ENCODE measurements at regions not wholly inside any gene's neighbourhood (a gene's known extent, or its start where the extent isn't known, plus 50 kb on each side); places are given as distances from the start of the nearest gene placed in this dataset.

DNA sequence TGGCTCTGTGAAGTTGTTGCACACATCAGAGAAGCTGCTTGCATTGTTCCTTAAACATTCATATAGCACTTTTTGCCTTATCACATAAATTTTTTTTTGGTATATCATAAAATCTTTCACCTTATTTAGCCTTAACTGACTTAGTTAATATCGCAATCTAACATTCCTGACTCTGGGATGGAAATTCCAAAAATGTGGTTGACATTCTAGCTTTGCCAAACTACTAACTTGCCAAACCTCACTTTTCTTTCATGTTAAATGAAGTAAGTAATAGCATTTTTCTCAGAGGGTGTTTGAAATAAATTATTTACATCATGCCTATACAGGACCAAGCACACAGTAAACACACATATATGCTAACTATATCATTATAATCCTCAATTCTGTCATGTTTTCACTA, 736.9 kb upstream of the PCDH9 start:
- DNase-seq (ENCODE audit: low spot score), result no peak
- intact Hi-C loops (cut with micrococcal nuclease; ENCODE audit: unreplicated experiment), result no loop called here
- no peak overlapping the region for H3K4me3 ChIP-seq (ENCODE audit: low read depth, low read length, poor library complexity, severe bottlenecking)
- H3K9me3 ChIP-seq (ENCODE audit: low read depth, low read length, poor library complexity, severe bottlenecking), result no peaks in the 10 kb centered on the region
- CTCF ChIA-PET, result no interaction called here
- no peak overlapping the region for H3K27ac ChIP-seq (ENCODE audit: low read depth, low read length, poor library complexity, severe bottlenecking)
- H3K4me1 ChIP-seq (ENCODE audit: insufficient read depth, low read length, poor library complexity, severe bottlenecking), result no peaks in the 10 kb centered on the region
- POLR2A ChIA-PET (ENCODE audit: low non-redundant PET), result no interaction called here
- no peak for TF ChIP-seq EZH2 (IDR thresholded peaks at IDR 0.05; ENCODE audit: borderline replicate concordance, low read depth, low read length, poor library complexity, severe bottlenecking)
- TF ChIP-seq, protein P1, sequence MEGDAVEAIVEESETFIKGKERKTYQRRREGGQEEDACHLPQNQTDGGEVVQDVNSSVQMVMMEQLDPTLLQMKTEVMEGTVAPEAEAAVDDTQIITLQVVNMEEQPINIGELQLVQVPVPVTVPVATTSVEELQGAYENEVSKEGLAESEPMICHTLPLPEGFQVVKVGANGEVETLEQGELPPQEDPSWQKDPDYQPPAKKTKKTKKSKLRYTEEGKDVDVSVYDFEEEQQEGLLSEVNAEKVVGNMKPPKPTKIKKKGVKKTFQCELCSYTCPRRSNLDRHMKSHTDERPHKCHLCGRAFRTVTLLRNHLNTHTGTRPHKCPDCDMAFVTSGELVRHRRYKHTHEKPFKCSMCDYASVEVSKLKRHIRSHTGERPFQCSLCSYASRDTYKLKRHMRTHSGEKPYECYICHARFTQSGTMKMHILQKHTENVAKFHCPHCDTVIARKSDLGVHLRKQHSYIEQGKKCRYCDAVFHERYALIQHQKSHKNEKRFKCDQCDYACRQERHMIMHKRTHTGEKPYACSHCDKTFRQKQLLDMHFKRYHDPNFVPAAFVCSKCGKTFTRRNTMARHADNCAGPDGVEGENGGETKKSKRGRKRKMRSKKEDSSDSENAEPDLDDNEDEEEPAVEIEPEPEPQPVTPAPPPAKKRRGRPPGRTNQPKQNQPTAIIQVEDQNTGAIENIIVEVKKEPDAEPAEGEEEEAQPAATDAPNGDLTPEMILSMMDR (conservative IDR thresholded peaks at IDR 0.05; ENCODE audit: low read depth, low read length), result no peak
- BruUV-seq (replicated peaks), result no TSS peak
- no peaks in the 10 kb centered on the region for H3K27me3 ChIP-seq (replicated peaks; ENCODE audit: insufficient read depth, low read depth, low read length, poor library complexity)
- no peaks in the 10 kb centered on the region for H3K36me3 ChIP-seq (ENCODE audit: insufficient read depth, low read length, poor library complexity, severe bottlenecking)

DNA sequence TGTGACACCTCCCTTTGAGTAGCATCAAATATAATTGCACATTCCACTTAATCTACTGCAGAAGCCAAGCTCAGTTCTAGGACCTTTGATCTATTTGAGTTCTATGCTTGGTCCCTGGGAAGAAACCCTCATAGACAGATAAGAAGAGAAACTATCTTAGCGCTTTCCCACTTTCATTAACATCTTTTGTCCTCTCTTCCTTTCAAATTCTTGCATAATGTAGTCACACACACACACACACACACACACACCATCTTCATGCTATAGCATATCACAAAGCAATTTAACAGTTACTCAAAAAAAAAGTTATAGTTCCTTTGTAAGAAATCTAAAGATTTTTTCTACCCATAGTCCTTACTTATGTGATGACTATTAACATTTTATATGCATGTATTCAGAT, 735.9 kb upstream of the PCDH9 start:
- no TSS peak for BruUV-seq (replicated peaks)
- no peak for DNase-seq (ENCODE audit: low spot score)
- Histone ChIP-seq H3K9me3 (ENCODE audit: low read depth, low read length, poor library complexity, severe bottlenecking) (no peaks in the 10 kb centered on the region), H3K4me3 (ENCODE audit: low read depth, low read length, poor library complexity, severe bottlenecking) (no peak overlapping the region), H3K27me3 (replicated peaks; ENCODE audit: insufficient read depth, low read depth, low read length, poor library complexity) (no peaks in the 10 kb centered on the region), H3K4me1 (ENCODE audit: insufficient read depth, low read length, poor library complexity, severe bottlenecking) (no peaks in the 10 kb centered on the region), H3K36me3 (ENCODE audit: insufficient read depth, low read length, poor library complexity, severe bottlenecking) (no peaks in the 10 kb centered on the region), H3K27ac (ENCODE audit: low read depth, low read length, poor library complexity, severe bottlenecking) (no peak overlapping the region)
- intact Hi-C loops (cut with micrococcal nuclease; ENCODE audit: unreplicated experiment), result no loop called here
- ChIA-PET CTCF (no interaction called here), POLR2A (ENCODE audit: low non-redundant PET) (no interaction called here)
- TF ChIP-seq EZH2 (IDR thresholded peaks at IDR 0.05; ENCODE audit: borderline replicate concordance, low read depth, low read length, poor library complexity, severe bottlenecking), result no peak
- TF ChIP-seq, protein P1 (conservative IDR thresholded peaks at IDR 0.05; ENCODE audit: low read depth, low read length), result no peak

DNA sequence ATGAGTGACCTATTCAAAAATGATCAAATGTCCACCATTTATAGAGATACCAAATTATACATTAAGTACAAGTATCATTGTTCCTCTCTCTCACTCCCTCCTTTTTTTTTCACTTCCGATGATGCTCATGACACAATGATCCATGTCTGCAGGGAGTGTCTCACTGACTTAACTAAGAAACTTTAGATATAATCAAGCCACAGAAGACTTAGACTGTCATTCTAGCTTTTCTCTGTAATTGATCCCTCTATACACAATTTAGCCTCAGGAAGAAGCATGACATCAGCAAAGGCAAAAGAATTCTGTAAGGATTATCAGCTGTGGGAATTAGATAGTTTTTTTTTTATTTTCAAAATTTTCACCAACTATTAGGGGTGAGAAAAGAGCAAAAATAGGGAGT, 734.9 kb upstream of the PCDH9 start:
- no peaks in the 10 kb centered on the region for H3K4me1 ChIP-seq (ENCODE audit: insufficient read depth, low read length, poor library complexity, severe bottlenecking)
- no TSS peak for BruUV-seq (replicated peaks)
- no peaks in the 10 kb centered on the region for H3K36me3 ChIP-seq (ENCODE audit: insufficient read depth, low read length, poor library complexity, severe bottlenecking)
- no peak for DNase-seq (ENCODE audit: low spot score)
- TF ChIP-seq EZH2 (IDR thresholded peaks at IDR 0.05; ENCODE audit: borderline replicate concordance, low read depth, low read length, poor library complexity, severe bottlenecking), result no peak
- TF ChIP-seq, protein P1 (conservative IDR thresholded peaks at IDR 0.05; ENCODE audit: low read depth, low read length), result no peak
- H3K27me3 ChIP-seq (replicated peaks; ENCODE audit: insufficient read depth, low read depth, low read length, poor library complexity), result no peaks in the 10 kb centered on the region
- no peak overlapping the region for H3K27ac ChIP-seq (ENCODE audit: low read depth, low read length, poor library complexity, severe bottlenecking)
- POLR2A ChIA-PET (ENCODE audit: low non-redundant PET), result no interaction called here
- no peaks in the 10 kb centered on the region for H3K9me3 ChIP-seq (ENCODE audit: low read depth, low read length, poor library complexity, severe bottlenecking)
- CTCF ChIA-PET, result no interaction called here
- intact Hi-C loops (cut with micrococcal nuclease; ENCODE audit: unreplicated experiment), result no loop called here
- H3K4me3 ChIP-seq (ENCODE audit: low read depth, low read length, poor library complexity, severe bottlenecking), result no peak overlapping the region

All from A673 (cell line).